ENCODE measurements at regions not wholly inside any gene's neighbourhood (a gene's known extent, or its start where the extent isn't known, plus 50 kb on each side); places are given as distances from the start of the nearest gene placed in this dataset.

DNA sequence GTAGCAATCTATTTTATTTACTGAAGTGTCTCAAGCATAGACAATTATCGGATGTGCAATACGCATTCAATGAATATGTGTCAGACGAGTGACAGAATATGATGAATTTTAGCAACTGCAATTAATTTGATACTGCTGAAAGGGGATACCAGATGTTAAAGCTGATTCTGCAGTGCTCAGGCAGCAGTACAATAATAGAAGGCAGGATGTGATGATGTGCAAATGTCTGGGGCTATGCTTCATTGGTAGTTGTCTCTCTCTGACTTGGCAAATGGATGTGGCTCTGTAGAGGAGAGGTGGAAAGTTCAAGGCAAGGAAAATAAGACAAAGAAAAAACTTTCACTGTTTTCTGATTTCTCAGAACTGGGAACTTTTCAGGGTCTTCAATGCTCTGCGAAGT, 721.2 kb downstream of the CDH18 start:
- Histone ChIP-seq H3K18ac (ENCODE audit: low read length) (no peak overlapping the region), H2AK5ac (ENCODE audit: low read length) (no peak overlapping the region), H3K27me3 (ENCODE audit: insufficient read depth, low read length) (no peaks in the 10 kb centered on the region), H2BK120ac (ENCODE audit: insufficient read depth, low read length, poor library complexity) (no peak overlapping the region), H3K9ac (ENCODE audit: low read length) (no peak overlapping the region), H2BK12ac (ENCODE audit: low read length) (no peak overlapping the region), H3K4me1 (ENCODE audit: control insufficient read depth in 1 of 2, insufficient read depth in 2 of 2, low read length in 2 of 2) (no peaks in the 10 kb centered on the region), H4K91ac (ENCODE audit: low read depth, low read length) (no peak overlapping the region), H2BK5ac (ENCODE audit: low read depth, low read length, poor library complexity) (no peak overlapping the region), H3K27ac (ENCODE audit: low read depth, low read length) (no peak overlapping the region), H4K12ac (ENCODE audit: low read depth, low read length) (no peak overlapping the region), H3K79me2 (ENCODE audit: control insufficient read depth, insufficient read depth, low read length, poor library complexity) (no peaks in the 10 kb centered on the region), H3K9me3 (ENCODE audit: insufficient read depth, low read depth, low read length) (no peaks in the 10 kb centered on the region), H3K14ac (ENCODE audit: low read length) (no peak overlapping the region), H3K4ac (ENCODE audit: low read depth, low read length) (no peak overlapping the region), H3K79me1 (ENCODE audit: low read length) (no peaks in the 10 kb centered on the region), H3K23ac (ENCODE audit: low read length) (no peak overlapping the region), H2AFZ (ENCODE audit: insufficient read depth, low read length, poor library complexity) (no peak overlapping the region), H3K4me3 (ENCODE audit: low read depth, low read length) (no peak overlapping the region), H3K36me3 (ENCODE audit: control insufficient read depth in 1 of 2, insufficient read depth in 2 of 2, low read length in 2 of 2) (no peaks in the 10 kb centered on the region), H4K8ac (ENCODE audit: low read depth, low read length) (no peak overlapping the region), H3K4me2 (ENCODE audit: low read length) (no peak overlapping the region)
- DNase-seq = no peak
- no CpG with 5 or more reads among the region's 4 CpGs for WGBS (ENCODE audit: extremely low coverage, insufficient coverage, insufficient read length)

DNA sequence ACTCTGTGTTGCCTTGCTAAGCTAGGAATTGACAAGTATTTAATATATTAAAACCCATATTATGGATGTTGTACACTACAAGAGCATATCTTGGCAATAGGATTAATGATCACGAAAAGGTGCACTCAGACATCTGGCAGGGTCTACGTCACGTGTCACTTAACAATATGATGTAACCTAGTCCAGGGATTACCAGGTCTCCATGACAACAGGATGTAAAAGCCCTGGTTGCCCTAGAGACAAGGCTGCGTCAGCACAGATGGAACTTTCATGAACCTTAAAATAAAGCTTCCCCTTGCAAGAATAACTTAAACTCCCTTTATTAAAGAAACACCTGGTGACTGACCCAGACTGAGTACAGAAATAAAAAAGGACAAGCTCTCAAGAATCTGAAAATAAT, 717.8 kb downstream of the CDH18 start:
- Histone ChIP-seq H2AFZ (ENCODE audit: insufficient read depth, low read length, poor library complexity) (no peak overlapping the region), H2BK5ac (ENCODE audit: low read depth, low read length, poor library complexity) (no peak overlapping the region), H3K9ac (ENCODE audit: low read length) (no peak overlapping the region), H3K79me2 (ENCODE audit: control insufficient read depth, insufficient read depth, low read length, poor library complexity) (no peaks in the 10 kb centered on the region), H3K4ac (ENCODE audit: low read depth, low read length) (no peak overlapping the region), H3K4me2 (ENCODE audit: low read length) (no peak overlapping the region), H3K27ac (ENCODE audit: low read depth, low read length) (no peak overlapping the region), H2AK5ac (ENCODE audit: low read length) (no peak overlapping the region), H3K18ac (ENCODE audit: low read length) (no peak overlapping the region), H3K23ac (ENCODE audit: low read length) (no peak overlapping the region), H3K79me1 (ENCODE audit: low read length) (no peaks in the 10 kb centered on the region), H4K8ac (ENCODE audit: low read depth, low read length) (no peak overlapping the region), H4K12ac (ENCODE audit: low read depth, low read length) (no peak overlapping the region), H4K91ac (ENCODE audit: low read depth, low read length) (no peak overlapping the region), H3K9me3 (ENCODE audit: insufficient read depth, low read depth, low read length) (no peaks in the 10 kb centered on the region), H3K36me3 (ENCODE audit: control insufficient read depth in 1 of 2, insufficient read depth in 2 of 2, low read length in 2 of 2) (no peaks in the 10 kb centered on the region), H3K4me3 (ENCODE audit: low read depth, low read length) (no peak overlapping the region), H3K4me1 (ENCODE audit: control insufficient read depth in 1 of 2, insufficient read depth in 2 of 2, low read length in 2 of 2) (no peaks in the 10 kb centered on the region), H3K27me3 (ENCODE audit: insufficient read depth, low read length) (no peaks in the 10 kb centered on the region), H2BK12ac (ENCODE audit: low read length) (no peak overlapping the region), H3K14ac (ENCODE audit: low read length) (no peak overlapping the region), H2BK120ac (ENCODE audit: insufficient read depth, low read length, poor library complexity) (no peak overlapping the region)
- no CpG with 5 or more reads among the region's 4 CpGs for WGBS (ENCODE audit: extremely low coverage, insufficient coverage, insufficient read length)
- no peak for DNase-seq

DNA sequence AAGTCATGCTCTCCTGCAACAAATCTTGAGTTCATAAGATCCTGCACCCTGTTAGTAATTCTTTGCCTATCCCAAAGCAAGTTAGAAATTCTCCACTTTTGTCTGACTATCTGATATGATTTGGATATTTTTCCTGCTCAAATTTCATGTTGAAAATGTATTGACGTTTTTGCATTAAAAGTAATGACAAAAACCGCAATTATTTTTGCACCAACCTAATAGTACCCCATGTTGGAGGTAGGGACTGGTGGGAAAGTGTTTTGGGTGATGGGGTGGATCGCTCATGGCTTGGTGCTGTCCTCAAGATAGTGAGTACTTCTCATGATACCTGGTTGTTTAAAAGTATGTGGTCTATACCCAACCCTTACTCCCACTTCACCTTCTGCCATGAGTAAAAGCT, 713.4 kb downstream of the CDH18 start:
- H4K8ac ChIP-seq (ENCODE audit: low read depth, low read length) = no peak overlapping the region
- no peak overlapping the region for H3K14ac ChIP-seq (ENCODE audit: low read length)
- no peaks in the 10 kb centered on the region for H3K79me1 ChIP-seq (ENCODE audit: low read length)
- no peak for DNase-seq
- H3K4me2 ChIP-seq (ENCODE audit: low read length) = no peak overlapping the region
- no peak overlapping the region for H4K12ac ChIP-seq (ENCODE audit: low read depth, low read length)
- H3K23ac ChIP-seq (ENCODE audit: low read length) = no peak overlapping the region
- H2BK12ac ChIP-seq (ENCODE audit: low read length) = no peak overlapping the region
- no peak overlapping the region for H3K4me3 ChIP-seq (ENCODE audit: low read depth, low read length)
- H4K91ac ChIP-seq (ENCODE audit: low read depth, low read length) = no peak overlapping the region
- no peaks in the 10 kb centered on the region for H3K36me3 ChIP-seq (ENCODE audit: control insufficient read depth in 1 of 2, insufficient read depth in 2 of 2, low read length in 2 of 2)
- H2AFZ ChIP-seq (ENCODE audit: insufficient read depth, low read length, poor library complexity) = no peak overlapping the region
- no CpG with 5 or more reads among the region's 3 CpGs for WGBS (ENCODE audit: extremely low coverage, insufficient coverage, insufficient read length)
- H3K4ac ChIP-seq (ENCODE audit: low read depth, low read length) = no peak overlapping the region
- no peaks in the 10 kb centered on the region for H3K27me3 ChIP-seq (ENCODE audit: insufficient read depth, low read length)
- no peak overlapping the region for H3K27ac ChIP-seq (ENCODE audit: low read depth, low read length)
- H3K4me1 ChIP-seq (ENCODE audit: control insufficient read depth in 1 of 2, insufficient read depth in 2 of 2, low read length in 2 of 2) = no peaks in the 10 kb centered on the region
- H3K79me2 ChIP-seq (ENCODE audit: control insufficient read depth, insufficient read depth, low read length, poor library complexity) = no peaks in the 10 kb centered on the region
- peaks cover 5% of the 10 kb centered on the region for H3K9me3 ChIP-seq (ENCODE audit: insufficient read depth, low read depth, low read length)
- H2AK5ac ChIP-seq (ENCODE audit: low read length) = no peak overlapping the region
- no peak overlapping the region for H3K18ac ChIP-seq (ENCODE audit: low read length)
- H3K9ac ChIP-seq (ENCODE audit: low read length) = no peak overlapping the region
- no peak overlapping the region for H2BK120ac ChIP-seq (ENCODE audit: insufficient read depth, low read length, poor library complexity)
- no peak overlapping the region for H2BK5ac ChIP-seq (ENCODE audit: low read depth, low read length, poor library complexity)

DNA sequence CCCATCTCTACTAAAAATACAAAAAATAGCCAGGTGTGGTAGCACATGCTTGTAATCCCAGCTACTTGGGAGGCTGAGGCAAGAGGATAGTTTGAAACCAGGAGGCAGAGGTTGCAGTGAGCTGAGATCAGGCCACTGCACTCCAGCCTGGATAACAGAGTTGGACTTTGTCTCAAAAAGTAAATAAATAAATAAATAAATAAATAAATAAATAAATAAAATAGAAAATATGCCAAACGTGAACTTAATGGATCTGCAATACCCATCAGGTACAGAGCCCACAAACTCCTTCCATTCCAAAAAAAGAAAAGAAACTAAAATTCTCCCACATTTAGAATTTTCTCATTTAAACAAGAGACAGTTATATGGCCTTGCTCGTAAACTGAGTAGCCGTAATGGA, 702.7 kb downstream of the CDH18 start:
- DNase-seq = no peak

More for the DNA sequence above, 702.7 kb downstream of the CDH18 start:
- Histone ChIP-seq H3K4me3 (ENCODE audit: low read depth, low read length) (no peak overlapping the region), H4K91ac (ENCODE audit: low read depth, low read length) (no peak overlapping the region), H3K27ac (ENCODE audit: low read depth, low read length) (no peak overlapping the region), H2BK120ac (ENCODE audit: insufficient read depth, low read length, poor library complexity) (no peak overlapping the region), H4K8ac (ENCODE audit: low read depth, low read length) (no peak overlapping the region), H3K14ac (ENCODE audit: low read length) (no peak overlapping the region), H4K12ac (ENCODE audit: low read depth, low read length) (no peak overlapping the region), H3K4me1 (ENCODE audit: control insufficient read depth in 1 of 2, insufficient read depth in 2 of 2, low read length in 2 of 2) (no peaks in the 10 kb centered on the region), H3K23ac (ENCODE audit: low read length) (no peak overlapping the region), H3K36me3 (ENCODE audit: control insufficient read depth in 1 of 2, insufficient read depth in 2 of 2, low read length in 2 of 2) (no peaks in the 10 kb centered on the region), H2BK5ac (ENCODE audit: low read depth, low read length, poor library complexity) (no peak overlapping the region), H3K4ac (ENCODE audit: low read depth, low read length) (no peak overlapping the region), H3K79me2 (ENCODE audit: control insufficient read depth, insufficient read depth, low read length, poor library complexity) (no peaks in the 10 kb centered on the region), H3K4me2 (ENCODE audit: low read length) (no peak overlapping the region), H3K79me1 (ENCODE audit: low read length) (no peaks in the 10 kb centered on the region), H3K27me3 (ENCODE audit: insufficient read depth, low read length) (no peaks in the 10 kb centered on the region), H2BK12ac (ENCODE audit: low read length) (no peak overlapping the region), H3K9me3 (ENCODE audit: insufficient read depth, low read depth, low read length) (peaks cover 2% of the 10 kb centered on the region), H2AFZ (ENCODE audit: insufficient read depth, low read length, poor library complexity) (no peak overlapping the region), H3K18ac (ENCODE audit: low read length) (no peak overlapping the region), H3K9ac (ENCODE audit: low read length) (no peak overlapping the region), H2AK5ac (ENCODE audit: low read length) (no peak overlapping the region)
- no CpG with 5 or more reads among the region's 3 CpGs for WGBS (ENCODE audit: extremely low coverage, insufficient coverage, insufficient read length)

All from trophoblast cell (in vitro differentiated cells and primary cell).